PC-9 (cell line): ENCODE measurements at regions not wholly inside any gene's neighbourhood (a gene's known extent, or its start where the extent isn't known, plus 50 kb on each side); places are given as distances from the start of the nearest gene placed in this dataset.

Experiments used
- BruUV-seq: library from RNA; stranded (reverse); fragments of 400-500 nt; replicated peaks from 2 replicates; lab custom pipeline; 2021; lab: Mats Ljungman, UMichigan
- CTCF ChIA-PET: fragments of 300-600 bp; sonication (Branson Sonifier 250); formaldehyde crosslinking; loops from one replicate; lab custom pipeline; 2022; ENCODE audit warnings: antibody characterized with exemption; lab: Charles Lee
- POLR2A ChIA-PET: fragments of 300-600 bp; sonication (Branson Sonifier 250); formaldehyde crosslinking; loops from one replicate; lab custom pipeline; 2022; ENCODE audit warnings: antibody characterized with exemption; ENCODE audit not compliant: unreplicated experiment; lab: Charles Lee
- DNase-seq, 2 experiments: peaks; one replicate each; pipeline versions ENCODE4 v3.0.0 to v3.0.0-alpha.2; 2015 to 2022; ENCODE audit warnings: mixed read lengths in 1 of 2
- H2AFZ ChIP-seq: fragments of 200-600 bp; sonication (generic); 2 replicates; pipeline ENCODE4 v1.8.1; 2017; ENCODE audit warnings: antibody characterized with exemption
- H3F3A ChIP-seq: fragments of 200-600 bp; sonication (generic); 2 replicates; pipeline ENCODE4 v1.8.1; 2017; ENCODE audit warnings: antibody characterized with exemption, mild to moderate bottlenecking, low read depth; ENCODE audit not compliant: insufficient read depth
- H3K27ac ChIP-seq: fragments of 200-600 bp; sonication (generic); 2 replicates; pipeline ENCODE4 v1.6.1; 2016; ENCODE audit warnings: mixed run types
- H3K27me3 ChIP-seq: fragments of 200-600 bp; sonication (generic); 2 replicates; pipeline ENCODE4 v1.6.1; 2016; ENCODE audit warnings: low read depth, mixed run types; ENCODE audit not compliant: insufficient read depth
- H3K36me3 ChIP-seq: fragments of 200-600 bp; sonication (generic); 2 replicates; pipeline ENCODE4 v1.6.1; 2016; ENCODE audit warnings: low read depth, mixed run types
- H3K4me1 ChIP-seq: fragments of 200-600 bp; sonication (generic); replicated peaks from 2 replicates; pipeline ENCODE4 v1.6.1; 2016; ENCODE audit warnings: mixed run types; ENCODE audit not compliant: insufficient read depth
- H3K4me2 ChIP-seq: fragments of 200-600 bp; sonication (generic); 2 replicates; pipeline ENCODE4 v1.6.1; 2017; ENCODE audit warnings: mixed run types
- H3K4me3 ChIP-seq: fragments of 200-600 bp; sonication (generic); 2 replicates; pipeline ENCODE4 v1.6.1; 2016; ENCODE audit warnings: mixed run types
- H3K79me2 ChIP-seq: fragments of 200-600 bp; sonication (generic); 2 replicates; pipeline ENCODE4 v1.6.1; 2017; ENCODE audit warnings: low read depth, mixed run types
- H3K9me2 ChIP-seq: fragments of 200-600 bp; sonication (generic); 2 replicates; pipeline ENCODE4 v1.8.1; 2017; ENCODE audit warnings: mild to moderate bottlenecking; ENCODE audit not compliant: insufficient read depth
- H3K9me3 ChIP-seq: fragments of 200-600 bp; sonication (generic); 2 replicates; pipeline ENCODE4 v1.8.1; 2016; ENCODE audit warnings: low read depth; ENCODE audit not compliant: insufficient read depth
- H4K20me1 ChIP-seq: fragments of 200-600 bp; sonication (generic); 2 replicates; pipeline ENCODE4 v1.8.1; 2017; ENCODE audit not compliant: insufficient read depth
- EZH2 ChIP-seq: fragments of 200-600 bp; sonication (generic); IDR thresholded peaks from 2 replicates; pipeline ENCODE4 v1.8.0; 2017; ENCODE audit warnings: antibody characterized with exemption, low read depth
- intact Hi-C: fragments of 100-400 bp; cut with micrococcal nuclease; formaldehyde crosslinking; loops from one replicate; pipeline ENCODE4 v1.10.0; 2022; ENCODE audit not compliant: unreplicated experiment
- TF ChIP-seq, protein P1 (sequence below): fragments of 200-600 bp; sonication (generic); conservative IDR thresholded peaks from 2 replicates; pipeline ENCODE4 v1.6.1; 2017; ENCODE audit warnings: mixed run types, antibody characterized with exemption, mild to moderate bottlenecking, moderate library complexity

DNA sequence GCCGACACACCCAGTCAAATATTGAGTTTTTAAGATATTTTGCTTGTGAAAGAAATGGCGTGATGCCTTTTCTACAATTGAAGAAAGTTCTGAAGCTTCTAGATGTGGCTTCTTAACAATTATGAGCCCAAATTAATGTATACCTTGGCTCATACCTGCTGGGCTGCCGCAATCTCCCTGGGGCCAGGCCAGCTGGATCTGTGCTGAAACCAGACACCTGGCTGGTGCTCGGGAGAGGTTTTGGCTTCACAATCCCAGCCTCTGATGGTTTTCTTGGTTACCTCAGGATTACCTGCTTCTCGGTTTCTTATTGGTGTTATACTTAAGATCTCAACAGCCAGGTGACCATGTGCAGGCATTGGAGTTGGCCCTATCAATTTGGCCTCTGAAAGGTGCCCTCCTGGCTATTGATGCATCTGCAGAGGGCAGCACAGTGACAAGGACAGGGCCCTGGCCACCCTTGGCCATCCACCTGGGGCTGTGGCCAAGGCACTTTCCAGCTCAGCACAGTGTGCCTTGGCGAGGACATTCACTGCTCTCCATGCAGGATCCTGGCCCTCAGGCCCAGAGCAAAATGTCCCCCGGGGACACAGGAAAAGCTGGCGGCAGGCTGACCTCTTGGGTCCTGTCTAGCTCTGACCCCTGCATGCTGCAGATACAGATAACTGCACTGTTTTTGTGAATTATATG, 305.0 kb downstream of the ZNF536 start:
- intact Hi-C loops = no loop called here
- Histone ChIP-seq H3K9me3 (no peaks in the 10 kb centered on the region), H3F3A (no peaks in the 10 kb centered on the region), H4K20me1 (no peaks in the 10 kb centered on the region), H2AFZ (no peak overlapping the region), H3K4me3 (no peak overlapping the region), H3K27ac (no peak overlapping the region), H3K4me2 (no peak overlapping the region), H3K36me3 (no peaks in the 10 kb centered on the region), H3K4me1 (no peaks in the 10 kb centered on the region), H3K79me2 (no peaks in the 10 kb centered on the region), H3K27me3 (peaks cover 71% of the 10 kb centered on the region), H3K9me2 (no peaks in the 10 kb centered on the region)
- no TSS peak for BruUV-seq
- TF ChIP-seq, protein P1, sequence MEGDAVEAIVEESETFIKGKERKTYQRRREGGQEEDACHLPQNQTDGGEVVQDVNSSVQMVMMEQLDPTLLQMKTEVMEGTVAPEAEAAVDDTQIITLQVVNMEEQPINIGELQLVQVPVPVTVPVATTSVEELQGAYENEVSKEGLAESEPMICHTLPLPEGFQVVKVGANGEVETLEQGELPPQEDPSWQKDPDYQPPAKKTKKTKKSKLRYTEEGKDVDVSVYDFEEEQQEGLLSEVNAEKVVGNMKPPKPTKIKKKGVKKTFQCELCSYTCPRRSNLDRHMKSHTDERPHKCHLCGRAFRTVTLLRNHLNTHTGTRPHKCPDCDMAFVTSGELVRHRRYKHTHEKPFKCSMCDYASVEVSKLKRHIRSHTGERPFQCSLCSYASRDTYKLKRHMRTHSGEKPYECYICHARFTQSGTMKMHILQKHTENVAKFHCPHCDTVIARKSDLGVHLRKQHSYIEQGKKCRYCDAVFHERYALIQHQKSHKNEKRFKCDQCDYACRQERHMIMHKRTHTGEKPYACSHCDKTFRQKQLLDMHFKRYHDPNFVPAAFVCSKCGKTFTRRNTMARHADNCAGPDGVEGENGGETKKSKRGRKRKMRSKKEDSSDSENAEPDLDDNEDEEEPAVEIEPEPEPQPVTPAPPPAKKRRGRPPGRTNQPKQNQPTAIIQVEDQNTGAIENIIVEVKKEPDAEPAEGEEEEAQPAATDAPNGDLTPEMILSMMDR = no peak
- no peak for TF ChIP-seq EZH2
- CTCF ChIA-PET = no interaction called here
- no peak for DNase-seq
- POLR2A ChIA-PET = no interaction called here

DNA sequence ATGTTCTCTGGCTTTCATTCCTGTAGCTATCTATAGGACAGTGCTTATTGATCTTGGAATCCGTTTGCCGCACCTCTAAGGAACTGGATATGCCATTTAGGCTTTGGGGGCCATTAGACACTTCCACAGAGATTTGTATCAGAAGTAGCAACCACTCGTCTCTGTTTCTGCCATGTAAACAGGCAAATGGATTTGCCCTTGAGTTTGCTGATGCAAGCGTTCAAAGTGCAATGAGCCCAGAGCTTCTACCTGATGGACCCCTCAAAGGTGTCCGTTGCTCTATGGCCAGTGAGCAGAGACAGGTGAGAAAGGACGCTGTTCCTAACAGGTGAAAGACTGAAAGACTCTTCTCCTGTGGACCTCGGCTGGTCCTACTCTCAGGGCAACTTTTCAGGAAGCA, 302.9 kb downstream of the ZNF536 start:
- POLR2A ChIA-PET = no interaction called here

DNA sequence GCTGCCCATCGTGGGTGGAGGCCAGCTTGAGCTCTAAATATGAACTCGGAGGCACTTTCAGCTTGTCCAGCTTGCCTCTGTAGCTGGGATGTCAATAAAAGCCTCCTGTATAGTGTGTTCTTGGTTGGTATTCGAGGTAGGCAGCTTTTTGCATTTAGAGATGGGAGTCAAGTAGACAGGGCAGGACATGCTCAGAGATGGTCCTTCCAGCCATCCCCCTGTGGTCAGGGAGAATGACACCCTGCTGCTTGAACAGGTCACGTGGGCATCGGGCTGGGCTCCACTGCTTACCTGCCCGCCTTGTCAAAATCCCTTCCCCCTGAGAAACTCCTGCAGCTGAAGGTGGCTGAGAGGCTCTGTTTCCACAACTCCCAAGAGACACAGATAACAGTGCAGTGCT, 302.5 kb downstream of the ZNF536 start:
- Histone ChIP-seq H3K4me3 (no peak overlapping the region), H4K20me1 (no peaks in the 10 kb centered on the region), H3K27ac (no peak overlapping the region), H3K9me3 (no peaks in the 10 kb centered on the region), H3K36me3 (no peaks in the 10 kb centered on the region), H3K79me2 (no peaks in the 10 kb centered on the region), H3F3A (no peaks in the 10 kb centered on the region), H3K4me2 (no peak overlapping the region), H2AFZ (no peak overlapping the region), H3K9me2 (no peaks in the 10 kb centered on the region), H3K4me1 (no peaks in the 10 kb centered on the region), H3K27me3 (peaks cover 82% of the 10 kb centered on the region)
- intact Hi-C loops = no loop called here
- DNase-seq = no peak
- ChIA-PET CTCF (no interaction called here), POLR2A (no interaction called here)
- no TSS peak for BruUV-seq
- TF ChIP-seq, protein P1 = no peak
- TF ChIP-seq EZH2 = no peak

More for the DNA sequence above, 302.9 kb downstream of the ZNF536 start:
- intact Hi-C loops = no loop called here
- Histone ChIP-seq H3F3A (no peaks in the 10 kb centered on the region), H3K9me2 (no peaks in the 10 kb centered on the region), H3K4me3 (no peak overlapping the region), H3K4me2 (no peak overlapping the region), H3K79me2 (no peaks in the 10 kb centered on the region), H3K27me3 (peaks cover 80% of the 10 kb centered on the region), H3K9me3 (no peaks in the 10 kb centered on the region), H4K20me1 (no peaks in the 10 kb centered on the region), H3K4me1 (no peaks in the 10 kb centered on the region), H3K27ac (no peak overlapping the region), H3K36me3 (no peaks in the 10 kb centered on the region), H2AFZ (no peak overlapping the region)
- CTCF ChIA-PET = no interaction called here
- no peak for DNase-seq
- no TSS peak for BruUV-seq
- TF ChIP-seq, protein P1 = no peak
- TF ChIP-seq EZH2 = no peak
